Mammary epithelial cell (primary cell): ENCODE measurements at regions not wholly inside any gene's neighbourhood (a gene's known extent, or its start where the extent isn't known, plus 50 kb on each side); places are given as distances from the start of the nearest gene placed in this dataset.

Experiments used
- CTCF ChIP-seq, 2 donors: IDR thresholded peaks in 1 of 2; conservative IDR thresholded peaks in 1 of 2; 2 replicates each; pipeline ENCODE4 v1.5.1; 2011 to 2012; ENCODE audit warnings: inconsistent platforms in 2 of 2, low read length in 2 of 2, mild to moderate bottlenecking in 2 of 2, control low read depth in 1 of 2, low read depth in 1 of 2; ENCODE audit not compliant: insufficient read depth in 1 of 2; ENCODE audit errors: extremely low read depth in 1 of 2
- EZH2 ChIP-seq: IDR thresholded peaks from 2 replicates; pipeline ENCODE4 v1.6.1; 2012; ENCODE audit warnings: low read length, inconsistent platforms, borderline replicate concordance

GRCh38 chr18:56096861-56097260 lies 508.9 kb upstream of the TCF4 start:
- TF ChIP-seq CTCF (conservative IDR thresholded peaks at IDR 0.05 in 1 of 2, IDR thresholded peaks at IDR 0.05 in 1 of 2; ENCODE audit: extremely low read depth in 1 of 2, insufficient read depth in 1 of 2, low read depth in 1 of 2, low read length in 2 of 2) (no peak), EZH2 (no peak)
